ENCODE measurements at regions not wholly inside any gene's neighbourhood (a gene's known extent, or its start where the extent isn't known, plus 50 kb on each side); places are given as distances from the start of the nearest gene placed in this dataset.

GRCh38 chr14:31967669-31967975, 109.5 kb upstream of the ARHGAP5 start:
- TF ChIP-seq CTCF (IDR thresholded peaks at IDR 0.05) (no peak), POLR2A (IDR thresholded peaks at IDR 0.05) (no peak)
